Neuron (in vitro differentiated cells): ENCODE measurements at regions not wholly inside any gene's neighbourhood (a gene's known extent, or its start where the extent isn't known, plus 50 kb on each side); places are given as distances from the start of the nearest gene placed in this dataset.

Source experiments
- H2AFZ ChIP-seq: one replicate; pipeline ENCODE4 v1.6.1; 2013; ENCODE audit warnings: low read depth, mild to moderate bottlenecking, inconsistent platforms, low read length, moderate library complexity
- H3K27me3 ChIP-seq: one replicate; pipeline ENCODE4 v1.6.1; 2013; ENCODE audit warnings: low read length; ENCODE audit not compliant: insufficient read depth
- H3K36me3 ChIP-seq: one replicate; pipeline ENCODE4 v1.6.1; 2013; ENCODE audit warnings: low read length; ENCODE audit not compliant: insufficient read depth
- H3K4me1 ChIP-seq: one replicate; pipeline ENCODE4 v1.6.1; 2013; ENCODE audit warnings: low read length; ENCODE audit not compliant: insufficient read depth
- H3K4me3 ChIP-seq: 2 replicates; pipeline ENCODE4 v1.5.1; 2013; ENCODE audit warnings: mild to moderate bottlenecking, low read length, moderate library complexity
- H3K9me3 ChIP-seq: one replicate; pipeline ENCODE4 v1.6.1; 2013; ENCODE audit warnings: low read length

DNA sequence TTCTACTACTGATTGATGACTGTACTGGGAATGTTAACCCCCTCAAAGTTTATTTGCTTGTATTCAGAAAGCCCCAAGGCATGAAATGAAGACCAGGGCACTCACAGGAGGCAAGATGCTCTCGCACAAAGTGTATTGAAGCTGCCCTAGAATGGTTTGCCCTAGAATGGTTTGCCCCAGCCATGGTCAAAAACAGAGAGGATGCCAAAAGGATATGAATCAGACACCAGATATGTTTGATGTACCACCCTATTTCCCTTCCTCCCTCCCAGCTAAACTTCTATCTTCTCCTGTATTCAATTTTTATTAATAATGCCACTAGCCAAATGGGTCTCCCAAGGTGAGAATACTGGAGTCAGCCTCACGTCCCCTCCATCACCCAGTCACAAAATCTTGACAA, 101.3 kb downstream of the TMCO5A start:
- Histone ChIP-seq H3K9me3 (no peaks in the 10 kb centered on the region), H3K27me3 (no peaks in the 10 kb centered on the region), H3K4me3 (no peak overlapping the region), H3K36me3 (no peaks in the 10 kb centered on the region), H2AFZ (no peak overlapping the region), H3K4me1 (no peaks in the 10 kb centered on the region)

DNA sequence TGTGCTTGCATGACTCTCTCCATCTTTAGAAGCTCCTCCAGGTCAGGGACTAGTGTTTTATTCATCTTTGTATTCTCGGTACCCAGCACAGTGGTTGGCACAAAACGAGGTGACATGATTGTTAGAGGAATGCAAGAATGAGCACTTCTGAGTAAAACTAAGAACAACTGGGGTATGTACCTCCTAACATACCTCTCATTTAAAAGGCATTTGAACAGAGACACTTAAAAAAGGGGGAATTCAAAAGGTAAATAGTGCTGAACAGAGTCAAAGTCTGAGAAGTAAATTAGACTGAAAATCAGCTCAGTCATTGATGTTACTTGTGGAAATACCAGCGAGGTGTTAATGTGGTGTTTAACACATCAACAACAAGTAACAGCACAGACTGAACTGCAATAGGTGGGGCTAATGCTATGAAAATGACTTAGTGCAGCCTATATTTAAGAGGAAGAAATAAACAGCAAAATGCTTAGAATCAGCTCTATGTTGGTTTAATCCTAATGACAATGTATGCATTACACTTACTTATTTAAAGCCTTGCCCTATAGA, 102.4 kb downstream of the TMCO5A start:
- Histone ChIP-seq H3K27me3 (no peaks in the 10 kb centered on the region), H2AFZ (no peak overlapping the region), H3K9me3 (no peaks in the 10 kb centered on the region), H3K4me1 (no peaks in the 10 kb centered on the region), H3K4me3 (no peak overlapping the region), H3K36me3 (no peaks in the 10 kb centered on the region)

DNA sequence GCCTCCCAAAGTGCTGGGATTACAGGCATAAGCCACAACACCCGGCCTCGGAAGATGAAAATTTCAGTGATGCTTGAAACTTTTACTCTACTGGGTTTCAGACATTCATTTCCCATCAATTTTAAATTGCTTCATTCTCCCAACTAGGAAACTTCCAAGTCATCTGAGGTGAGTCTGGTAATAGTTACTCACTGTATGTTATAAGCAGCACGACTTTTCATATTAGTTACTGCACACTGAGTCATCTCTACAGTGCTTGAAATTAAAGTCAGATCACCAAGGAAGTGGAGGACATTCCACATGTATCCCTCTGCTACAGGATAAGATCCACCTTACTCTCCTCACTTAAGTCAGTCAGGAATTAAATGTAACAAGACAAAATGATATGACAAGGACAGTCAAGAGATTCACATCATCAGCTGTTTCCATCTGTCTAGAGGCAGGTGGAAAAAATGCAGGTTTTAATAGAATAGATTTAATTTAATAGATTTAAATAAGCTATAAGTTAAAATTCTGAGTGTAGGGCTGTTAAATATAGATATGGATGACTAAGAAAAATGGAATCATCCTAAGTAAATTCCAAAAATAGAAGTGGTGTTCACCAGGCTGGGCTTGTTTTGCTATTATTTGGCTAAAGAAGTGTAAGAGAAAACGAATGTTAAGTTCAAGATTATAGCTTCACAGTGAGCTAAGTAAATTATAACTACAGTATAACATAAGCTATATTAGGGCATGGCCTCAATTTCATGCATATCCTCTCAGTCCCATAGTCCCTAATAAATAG, 104.4 kb downstream of the TMCO5A start:
- H3K36me3 ChIP-seq = no peaks in the 10 kb centered on the region
- no peak overlapping the region for H3K4me3 ChIP-seq

DNA sequence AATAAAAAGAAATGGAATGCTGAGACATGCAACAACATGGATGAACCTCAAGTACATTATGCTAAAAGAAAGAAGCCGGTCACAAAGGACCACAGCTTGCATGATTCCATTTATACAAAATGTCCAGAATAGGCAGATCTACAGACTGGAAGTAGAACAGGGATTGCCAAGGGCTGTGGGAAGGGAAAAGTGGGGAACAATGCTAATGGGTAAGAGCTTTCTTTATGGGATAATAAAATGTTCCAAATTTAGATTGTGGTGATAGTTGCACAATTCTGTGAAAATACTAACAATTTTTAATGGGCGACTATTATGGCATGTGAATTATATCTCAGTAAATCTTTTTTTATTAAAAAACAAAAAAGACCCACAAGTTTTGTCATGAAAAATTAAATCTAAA, 106.2 kb downstream of the TMCO5A start:
- no peaks in the 10 kb centered on the region for H3K9me3 ChIP-seq
- H3K4me3 ChIP-seq = no peak overlapping the region
- no peaks in the 10 kb centered on the region for H3K36me3 ChIP-seq
- no peak overlapping the region for H2AFZ ChIP-seq
- no peaks in the 10 kb centered on the region for H3K4me1 ChIP-seq
- no peaks in the 10 kb centered on the region for H3K27me3 ChIP-seq

More for the DNA sequence above, 104.4 kb downstream of the TMCO5A start:
- no peak overlapping the region for H2AFZ ChIP-seq
- no peaks in the 10 kb centered on the region for H3K9me3 ChIP-seq
- no peaks in the 10 kb centered on the region for H3K4me1 ChIP-seq
- H3K27me3 ChIP-seq = no peaks in the 10 kb centered on the region

DNA sequence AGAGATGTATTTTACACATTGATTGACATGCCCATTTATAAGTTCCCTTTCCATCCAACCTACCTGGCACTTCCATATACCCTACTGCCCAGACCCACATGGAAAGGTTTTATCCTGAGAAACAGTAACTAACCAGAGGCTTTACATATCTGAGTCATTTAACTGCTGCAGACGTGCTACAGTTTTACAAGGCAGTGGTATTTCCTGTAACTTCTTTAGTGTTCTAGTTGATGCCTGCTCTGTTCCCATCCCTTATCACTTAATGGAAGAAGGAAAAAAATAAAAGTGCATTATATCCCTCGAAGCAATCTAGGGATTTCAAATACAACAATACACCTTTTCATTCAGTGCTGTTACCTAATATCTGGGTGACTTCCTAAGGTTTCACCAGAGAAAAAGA, 107.1 kb downstream of the TMCO5A start:
- Histone ChIP-seq H3K27me3 (no peaks in the 10 kb centered on the region), H3K4me3 (no peak overlapping the region), H3K4me1 (no peaks in the 10 kb centered on the region), H3K9me3 (no peaks in the 10 kb centered on the region), H3K36me3 (no peaks in the 10 kb centered on the region), H2AFZ (no peak overlapping the region)

DNA sequence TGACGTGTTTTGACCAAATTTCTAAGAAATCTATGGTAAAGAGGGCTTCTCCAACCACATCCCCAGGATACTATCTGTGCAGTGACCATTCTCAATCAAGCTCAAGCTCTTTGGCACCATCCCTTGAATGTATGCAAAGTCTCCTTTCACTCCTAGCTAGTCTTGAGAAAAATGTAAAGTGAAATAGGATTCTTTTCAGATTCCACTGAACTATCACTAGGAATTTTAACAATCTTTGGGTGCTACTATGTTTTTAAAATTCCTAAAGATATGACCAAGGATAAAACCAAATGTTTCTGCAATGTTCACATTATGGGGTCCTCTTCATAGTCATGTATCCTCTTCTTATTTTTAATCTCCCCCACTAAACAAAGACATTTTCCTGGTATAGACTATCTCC, 107.8 kb downstream of the TMCO5A start:
- Histone ChIP-seq H3K4me3 (no peak overlapping the region), H3K9me3 (no peaks in the 10 kb centered on the region), H3K27me3 (no peaks in the 10 kb centered on the region), H3K36me3 (no peaks in the 10 kb centered on the region), H3K4me1 (peaks cover 4% of the 10 kb centered on the region), H2AFZ (no peak overlapping the region)

DNA sequence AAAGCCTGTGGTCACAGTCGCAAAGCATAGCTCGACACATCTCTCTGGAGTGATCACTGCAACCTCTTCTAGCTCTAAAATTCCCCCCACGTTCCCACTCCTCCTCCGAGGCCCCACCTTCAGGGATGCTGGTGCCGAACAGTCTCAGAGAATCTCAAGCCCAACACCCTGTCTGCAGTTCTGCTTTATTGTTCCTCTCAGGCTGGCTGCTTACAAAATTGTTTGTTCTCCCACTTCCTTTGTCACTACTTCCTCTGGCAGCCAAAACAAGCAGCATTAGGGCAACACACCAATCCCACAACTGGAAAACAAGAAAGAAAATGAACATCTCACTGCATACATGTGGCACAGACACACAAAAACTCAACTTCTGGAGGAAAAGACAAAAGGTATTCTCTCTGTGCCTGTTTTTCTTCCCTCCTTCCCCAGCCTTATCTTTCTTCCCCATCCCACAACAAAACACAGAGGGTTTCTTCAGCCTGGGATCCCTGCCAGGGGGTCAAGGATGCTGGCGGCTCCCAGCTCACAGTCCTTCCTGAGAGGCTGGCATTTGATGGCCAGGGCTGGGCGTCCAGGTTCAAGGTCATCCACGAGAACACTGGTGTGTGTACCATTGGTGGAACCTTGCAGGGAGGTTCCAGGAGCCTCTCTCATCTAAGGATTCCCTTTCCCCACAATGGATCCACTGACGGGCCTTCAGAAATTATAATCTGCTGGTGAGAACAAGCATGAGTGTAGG, 108.4 kb downstream of the TMCO5A start:
- no peak overlapping the region for H2AFZ ChIP-seq
- no peaks in the 10 kb centered on the region for H3K9me3 ChIP-seq
- H3K4me3 ChIP-seq = no peak overlapping the region
- H3K4me1 ChIP-seq = peaks cover 4% of the 10 kb centered on the region
- no peaks in the 10 kb centered on the region for H3K27me3 ChIP-seq
- no peaks in the 10 kb centered on the region for H3K36me3 ChIP-seq

DNA sequence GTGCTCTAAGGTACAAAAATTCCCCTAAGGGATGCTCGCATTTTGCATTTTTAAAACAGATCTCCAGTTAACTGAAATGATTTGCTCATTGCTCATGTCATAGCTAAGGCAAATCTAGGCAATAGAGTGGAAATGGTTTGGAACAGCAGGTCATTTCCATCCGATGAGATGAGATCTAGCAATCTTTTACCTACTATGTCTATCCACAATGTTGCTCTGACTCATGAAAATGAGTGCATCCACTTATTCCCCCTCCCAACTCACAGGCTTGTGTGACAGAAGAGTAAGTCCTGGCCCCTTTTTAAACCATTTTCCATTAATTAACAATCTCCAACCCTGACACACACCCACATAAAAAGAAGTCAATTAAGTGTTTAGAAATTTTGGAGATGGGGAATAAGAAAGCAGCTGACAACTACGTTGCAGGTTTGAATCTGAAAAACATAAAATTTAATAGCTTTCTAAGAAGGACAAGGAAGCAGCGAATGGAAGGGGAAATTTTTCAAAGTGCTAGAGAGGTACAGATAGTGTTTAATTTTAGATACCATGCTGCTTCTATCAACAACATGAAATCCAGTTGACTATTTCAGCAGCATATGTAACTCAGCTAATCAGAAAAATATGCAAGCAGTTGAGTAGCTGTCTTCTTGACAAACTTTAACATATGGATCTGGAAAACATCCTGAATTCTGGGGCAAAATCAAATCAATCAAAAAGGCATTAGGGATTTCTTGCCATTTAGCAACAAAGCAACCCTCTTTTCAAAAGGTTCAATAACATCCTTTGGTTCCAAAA, 112.0 kb downstream of the TMCO5A start:
- H3K4me3 ChIP-seq = no peak overlapping the region
- no peaks in the 10 kb centered on the region for H3K27me3 ChIP-seq
- no peaks in the 10 kb centered on the region for H3K9me3 ChIP-seq
- no peak overlapping the region for H2AFZ ChIP-seq
- H3K36me3 ChIP-seq = no peaks in the 10 kb centered on the region
- peaks cover 10% of the 10 kb centered on the region for H3K4me1 ChIP-seq

DNA sequence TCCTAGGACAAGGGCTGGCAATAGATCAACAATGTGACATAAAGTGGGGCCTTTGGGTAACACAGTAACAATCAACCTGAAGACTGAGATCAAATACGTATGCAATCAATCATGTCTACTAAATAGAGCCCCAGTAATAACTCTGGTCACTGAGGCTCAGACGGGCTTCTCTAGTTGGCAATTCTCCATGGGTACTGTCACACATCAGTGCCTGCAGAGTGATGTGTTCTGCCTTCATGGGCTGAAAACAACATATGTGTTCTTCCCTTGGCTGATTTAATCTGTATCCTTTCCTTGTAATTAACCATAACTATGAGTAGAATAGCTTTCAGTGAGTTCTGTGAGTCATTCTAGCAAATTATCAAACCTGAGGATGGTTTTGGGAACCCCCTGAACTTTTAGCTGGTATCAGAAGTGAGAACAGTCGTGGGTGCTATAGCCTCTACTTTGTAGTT, 113.6 kb downstream of the TMCO5A start:
- Histone ChIP-seq H3K27me3 (no peaks in the 10 kb centered on the region), H2AFZ (no peak overlapping the region), H3K4me3 (no peak overlapping the region), H3K4me1 (peaks cover 10% of the 10 kb centered on the region), H3K36me3 (no peaks in the 10 kb centered on the region), H3K9me3 (peaks cover 3% of the 10 kb centered on the region)

DNA sequence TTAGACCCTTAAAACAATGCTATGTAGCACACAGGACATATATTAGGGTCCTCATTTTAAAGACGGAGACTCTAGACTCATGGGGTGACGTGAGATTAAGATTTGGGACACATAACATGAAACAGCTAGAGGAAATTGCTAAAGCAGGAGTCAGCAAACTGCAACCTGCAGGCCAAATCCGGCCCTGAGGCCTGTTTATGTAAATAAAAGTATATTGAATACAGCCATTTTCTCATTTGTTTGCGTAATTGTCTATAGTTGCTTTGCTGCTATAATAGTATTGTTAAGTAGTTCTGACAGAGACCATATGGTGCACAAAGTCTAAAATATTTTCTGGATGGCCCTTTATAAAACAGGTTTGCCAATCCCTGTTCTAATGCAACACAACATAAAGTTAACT, 115.5 kb downstream of the TMCO5A start:
- no peak overlapping the region for H2AFZ ChIP-seq
- H3K4me1 ChIP-seq = peaks cover 10% of the 10 kb centered on the region
- H3K9me3 ChIP-seq = peaks cover 3% of the 10 kb centered on the region
- no peaks in the 10 kb centered on the region for H3K27me3 ChIP-seq
- H3K4me3 ChIP-seq = no peak overlapping the region
- no peaks in the 10 kb centered on the region for H3K36me3 ChIP-seq

DNA sequence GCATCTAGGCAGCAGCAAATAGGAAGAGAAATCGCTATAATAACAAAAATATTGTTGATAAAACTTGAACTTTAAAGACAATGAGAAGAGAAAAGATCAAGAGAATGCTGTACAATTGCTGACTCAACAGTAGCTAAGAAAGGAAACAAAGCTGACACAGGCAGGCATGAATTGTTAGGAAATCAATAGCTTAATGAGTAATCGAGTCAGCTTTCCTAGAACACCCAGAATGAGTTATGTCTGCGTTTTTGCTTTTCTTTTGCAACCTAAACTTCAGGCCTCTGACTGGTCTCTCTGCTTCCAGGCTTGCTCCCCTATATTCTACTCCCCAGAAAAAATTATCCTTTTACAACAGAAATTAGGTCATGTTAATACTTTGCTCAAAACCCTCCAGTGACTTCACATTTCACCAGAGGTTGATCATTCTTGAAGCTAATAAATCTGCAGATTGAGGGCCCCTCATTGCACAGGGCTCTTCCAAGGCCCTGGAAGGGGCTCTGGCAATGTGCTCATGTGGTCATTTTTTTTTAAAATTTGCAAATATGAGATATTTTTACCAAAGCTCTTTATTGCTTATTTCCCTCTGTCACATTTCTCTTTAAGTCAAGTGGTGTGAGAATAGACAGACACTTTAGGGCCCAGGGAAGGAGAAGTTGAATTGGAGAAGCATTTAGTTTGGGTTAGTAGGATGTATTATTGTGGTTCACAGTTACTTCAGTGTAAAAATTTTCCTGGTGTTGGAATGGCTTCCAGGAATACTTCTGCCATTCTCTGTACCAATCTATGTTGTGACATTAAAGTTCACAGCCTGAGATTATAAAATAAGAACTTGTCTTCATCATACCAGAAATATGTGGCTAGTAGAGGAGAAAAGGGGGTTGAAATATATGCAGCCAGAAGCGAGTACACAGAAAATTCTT, 116.3 kb downstream of the TMCO5A start:
- H3K4me1 ChIP-seq = peaks cover 10% of the 10 kb centered on the region
- H3K4me3 ChIP-seq = no peak overlapping the region
- H3K27me3 ChIP-seq = no peaks in the 10 kb centered on the region
- peaks cover 3% of the 10 kb centered on the region for H3K9me3 ChIP-seq
- no peak overlapping the region for H2AFZ ChIP-seq
- no peaks in the 10 kb centered on the region for H3K36me3 ChIP-seq

DNA sequence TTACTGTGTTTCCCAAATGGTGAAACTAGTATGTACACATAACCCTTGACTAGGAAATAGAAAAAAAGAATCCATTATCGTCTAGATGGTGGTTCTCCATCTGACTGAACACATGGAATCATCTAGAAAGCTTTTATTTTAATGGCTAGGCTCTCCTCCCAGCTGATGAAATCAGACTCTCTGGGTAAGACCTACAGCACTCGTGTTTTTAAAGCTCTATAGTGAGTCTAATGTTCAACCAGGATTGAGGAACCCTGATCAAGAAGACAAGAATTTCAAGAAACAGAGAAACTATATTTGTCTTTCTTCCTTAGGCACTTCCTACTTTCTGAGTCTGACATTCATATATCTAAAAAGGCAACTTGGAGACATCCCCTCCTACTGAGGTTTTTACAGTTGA, 118.8 kb downstream of the TMCO5A start:
- Histone ChIP-seq H3K27me3 (no peaks in the 10 kb centered on the region), H2AFZ (no peak overlapping the region), H3K4me1 (peaks cover 5% of the 10 kb centered on the region), H3K9me3 (peaks cover 3% of the 10 kb centered on the region), H3K36me3 (no peaks in the 10 kb centered on the region), H3K4me3 (no peak overlapping the region)
